ENCODE measurements at regions not wholly inside any gene's neighbourhood (a gene's known extent, or its start where the extent isn't known, plus 50 kb on each side); places are given as distances from the start of the nearest gene placed in this dataset.

GRCh38 chr7:145474009-145474686, 638.3 kb upstream of the TPK1 start:
- TF ChIP-seq, protein P1, sequence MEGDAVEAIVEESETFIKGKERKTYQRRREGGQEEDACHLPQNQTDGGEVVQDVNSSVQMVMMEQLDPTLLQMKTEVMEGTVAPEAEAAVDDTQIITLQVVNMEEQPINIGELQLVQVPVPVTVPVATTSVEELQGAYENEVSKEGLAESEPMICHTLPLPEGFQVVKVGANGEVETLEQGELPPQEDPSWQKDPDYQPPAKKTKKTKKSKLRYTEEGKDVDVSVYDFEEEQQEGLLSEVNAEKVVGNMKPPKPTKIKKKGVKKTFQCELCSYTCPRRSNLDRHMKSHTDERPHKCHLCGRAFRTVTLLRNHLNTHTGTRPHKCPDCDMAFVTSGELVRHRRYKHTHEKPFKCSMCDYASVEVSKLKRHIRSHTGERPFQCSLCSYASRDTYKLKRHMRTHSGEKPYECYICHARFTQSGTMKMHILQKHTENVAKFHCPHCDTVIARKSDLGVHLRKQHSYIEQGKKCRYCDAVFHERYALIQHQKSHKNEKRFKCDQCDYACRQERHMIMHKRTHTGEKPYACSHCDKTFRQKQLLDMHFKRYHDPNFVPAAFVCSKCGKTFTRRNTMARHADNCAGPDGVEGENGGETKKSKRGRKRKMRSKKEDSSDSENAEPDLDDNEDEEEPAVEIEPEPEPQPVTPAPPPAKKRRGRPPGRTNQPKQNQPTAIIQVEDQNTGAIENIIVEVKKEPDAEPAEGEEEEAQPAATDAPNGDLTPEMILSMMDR (IDR thresholded peaks at IDR 0.05; ENCODE audit: extremely low read depth, low read depth, low read length), result no peak
- no peak overlapping the region for H3K4me2 ChIP-seq (ENCODE audit: insufficient read depth, low read length)
- H4K20me1 ChIP-seq (ENCODE audit: insufficient read depth, low read length), result no peaks in the 10 kb centered on the region

GRCh38 chr7:145471883-145472282, 636.0 kb upstream of the TPK1 start:
- no peak overlapping the region for H2AFZ ChIP-seq (ENCODE audit: low read length)
- no peak for DNase-seq (ENCODE audit: insufficient read length, low spot score, missing footprints)

More at GRCh38 chr7:145474009-145474686, 638.3 kb upstream of the TPK1 start:
- Histone ChIP-seq H3K27me3 (ENCODE audit: insufficient read depth, low read length) (no peaks in the 10 kb centered on the region), H3K79me2 (ENCODE audit: insufficient read depth, low read length) (no peaks in the 10 kb centered on the region), H3K4me1 (ENCODE audit: insufficient read depth, low read length) (no peaks in the 10 kb centered on the region), H3K36me3 (ENCODE audit: insufficient read depth, low read length) (no peaks in the 10 kb centered on the region), H3K4me3 (ENCODE audit: insufficient read depth, low read length) (no peak overlapping the region), H3K9me3 (ENCODE audit: low read depth, low read length) (peaks cover 2% of the 10 kb centered on the region), H3K27ac (ENCODE audit: low read depth, low read length) (no peak overlapping the region), H2AFZ (ENCODE audit: low read length) (no peak overlapping the region)
- no peak for DNase-seq (ENCODE audit: insufficient read length, low spot score, missing footprints)

GRCh38 chr7:145464287-145464686, 628.4 kb upstream of the TPK1 start:
- no peak for DNase-seq (ENCODE audit: insufficient read length, low spot score, missing footprints)
- Histone ChIP-seq H3K27ac (ENCODE audit: low read depth, low read length) (no peak overlapping the region), H3K36me3 (ENCODE audit: insufficient read depth, low read length) (no peaks in the 10 kb centered on the region), H3K79me2 (ENCODE audit: insufficient read depth, low read length) (no peaks in the 10 kb centered on the region), H3K27me3 (ENCODE audit: insufficient read depth, low read length) (no peaks in the 10 kb centered on the region), H2AFZ (ENCODE audit: low read length) (no peak overlapping the region), H4K20me1 (ENCODE audit: insufficient read depth, low read length) (no peaks in the 10 kb centered on the region), H3K4me2 (ENCODE audit: insufficient read depth, low read length) (no peak overlapping the region), H3K4me1 (ENCODE audit: insufficient read depth, low read length) (no peaks in the 10 kb centered on the region), H3K4me3 (ENCODE audit: insufficient read depth, low read length) (no peak overlapping the region), H3K9me3 (ENCODE audit: low read depth, low read length) (no peaks in the 10 kb centered on the region)
- TF ChIP-seq, protein P1 (IDR thresholded peaks at IDR 0.05; ENCODE audit: extremely low read depth, low read depth, low read length), result no peak

More at GRCh38 chr7:145471883-145472282, 636.0 kb upstream of the TPK1 start:
- TF ChIP-seq, protein P1 (IDR thresholded peaks at IDR 0.05; ENCODE audit: extremely low read depth, low read depth, low read length), result no peak
- Histone ChIP-seq H4K20me1 (ENCODE audit: insufficient read depth, low read length) (no peaks in the 10 kb centered on the region), H3K4me2 (ENCODE audit: insufficient read depth, low read length) (no peak overlapping the region), H3K4me1 (ENCODE audit: insufficient read depth, low read length) (no peaks in the 10 kb centered on the region), H3K79me2 (ENCODE audit: insufficient read depth, low read length) (no peaks in the 10 kb centered on the region), H3K36me3 (ENCODE audit: insufficient read depth, low read length) (no peaks in the 10 kb centered on the region), H3K9me3 (ENCODE audit: low read depth, low read length) (peaks cover 2% of the 10 kb centered on the region), H3K4me3 (ENCODE audit: insufficient read depth, low read length) (no peak overlapping the region), H3K27ac (ENCODE audit: low read depth, low read length) (no peak overlapping the region), H3K27me3 (ENCODE audit: insufficient read depth, low read length) (no peaks in the 10 kb centered on the region)

DNA sequence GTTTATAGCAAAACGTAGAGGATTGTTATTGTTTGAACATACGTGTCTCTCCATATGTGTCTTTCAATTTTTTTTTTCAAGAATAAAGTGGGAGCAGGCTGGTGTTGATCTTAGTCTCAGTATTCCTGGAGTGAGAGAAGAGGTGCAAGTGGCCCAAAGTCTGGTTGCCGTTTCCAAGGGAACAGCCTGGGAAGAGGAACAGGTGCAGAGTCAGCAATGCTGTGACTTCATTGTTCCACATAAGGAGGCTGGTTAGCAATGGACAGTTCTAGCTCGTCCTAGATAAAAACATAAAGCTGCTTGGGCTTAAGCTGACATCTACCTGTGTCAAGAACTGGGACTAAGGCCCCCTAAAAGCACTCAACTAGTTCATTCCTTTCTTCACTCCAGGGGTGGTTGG, 626.6 kb upstream of the TPK1 start:
- Histone ChIP-seq H3K36me3 (ENCODE audit: insufficient read depth, low read length) (no peaks in the 10 kb centered on the region), H3K27me3 (ENCODE audit: insufficient read depth, low read length) (no peaks in the 10 kb centered on the region), H2AFZ (ENCODE audit: low read length) (no peak overlapping the region), H3K4me2 (ENCODE audit: insufficient read depth, low read length) (no peak overlapping the region), H3K9me3 (ENCODE audit: low read depth, low read length) (no peaks in the 10 kb centered on the region), H3K4me3 (ENCODE audit: insufficient read depth, low read length) (no peak overlapping the region), H3K4me1 (ENCODE audit: insufficient read depth, low read length) (no peaks in the 10 kb centered on the region), H3K79me2 (ENCODE audit: insufficient read depth, low read length) (no peaks in the 10 kb centered on the region), H4K20me1 (ENCODE audit: insufficient read depth, low read length) (no peaks in the 10 kb centered on the region), H3K27ac (ENCODE audit: low read depth, low read length) (no peak overlapping the region)
- no peak for DNase-seq (ENCODE audit: insufficient read length, low spot score, missing footprints)
- TF ChIP-seq, protein P1 (IDR thresholded peaks at IDR 0.05; ENCODE audit: extremely low read depth, low read depth, low read length), result no peak

Measured in osteoblast (primary cell).